Choroid plexus epithelial cell (primary cell): ENCODE measurements at regions not wholly inside any gene's neighbourhood (a gene's known extent, or its start where the extent isn't known, plus 50 kb on each side); places are given as distances from the start of the nearest gene placed in this dataset.

Experiments
- DNase-seq: peaks from one replicate; pipeline ENCODE4 v3.0.0-alpha.2; 2010; ENCODE audit warnings: low read depth
- H3K4me3 ChIP-seq: 2 replicates; pipeline ENCODE4 v1.5.1; 2011; ENCODE audit warnings: low read depth, mild to moderate bottlenecking, control low read depth, low read length, moderate library complexity
- CTCF ChIP-seq: conservative IDR thresholded peaks from 2 replicates; pipeline ENCODE4 v1.5.1; 2011; ENCODE audit warnings: low read depth, mild to moderate bottlenecking, control low read depth, inconsistent platforms, low read length, moderate library complexity

GRCh38 chr16:48462106-48462740 lies 77.0 kb upstream of the SIAH1 start:
- H3K4me3 ChIP-seq = no peak overlapping the region
- DNase-seq = no peak
- TF ChIP-seq CTCF = no peak

GRCh38 chr16:48459167-48459566 lies 74.0 kb upstream of the SIAH1 start:
- TF ChIP-seq CTCF = no peak
- no peak for DNase-seq
- H3K4me3 ChIP-seq = no peak overlapping the region

- no peak for TF ChIP-seq CTCF
- no peak overlapping the region for H3K4me3 ChIP-seq
- DNase-seq = no peak
These were observed 68.8 kb upstream of the SIAH1 start for GRCh38 chr16:48454051-48454450.

- no peak for TF ChIP-seq CTCF
- no peak for DNase-seq
- no peak overlapping the region for H3K4me3 ChIP-seq
These were observed 68.0 kb upstream of the SIAH1 start for GRCh38 chr16:48452991-48453760.

GRCh38 chr16:48451323-48451722 lies 66.1 kb upstream of the SIAH1 start:
- no peak for DNase-seq
- no peak for TF ChIP-seq CTCF
- H3K4me3 ChIP-seq = no peak overlapping the region

GRCh38 chr16:48450367-48450766 lies 65.2 kb upstream of the SIAH1 start:
- no peak overlapping the region for H3K4me3 ChIP-seq
- no peak for TF ChIP-seq CTCF
- DNase-seq = peak; percentile 39
